A549 (cell line): ENCODE measurements at regions not wholly inside any gene's neighbourhood (a gene's known extent, or its start where the extent isn't known, plus 50 kb on each side); places are given as distances from the start of the nearest gene placed in this dataset.

Experiments
- CTCF ChIP-seq: fragments of >200 bp; sonication (Bioruptor Twin); formaldehyde crosslinking; IDR thresholded peaks from 3 replicates; pipeline ENCODE4 v1.5.1; 2016
- HDAC2 ChIP-seq: fragments of 200-600 bp; sonication (generic); IDR thresholded peaks from 2 replicates; pipeline ENCODE4 v1.6.1; 2016
- HOXA7 ChIP-seq: fragments of 250-450 bp; sonication (Bioruptor Pico); IDR thresholded peaks from 2 replicates; pipeline ENCODE4 v1.5.0; 2020; ENCODE audit warnings: mild to moderate bottlenecking, moderate library complexity
- MYC ChIP-seq: IDR thresholded peaks from 2 replicates; pipeline ENCODE4 v1.6.1; 2012; ENCODE audit warnings: mild to moderate bottlenecking, inconsistent platforms, low read length, improper control_type of control experiment, borderline replicate concordance
- SMC3 ChIP-seq: fragments of >200 bp; sonication (Bioruptor Twin); formaldehyde crosslinking; IDR thresholded peaks from 3 replicates; pipeline ENCODE4 v1.6.1; 2018; ENCODE audit warnings: inconsistent platforms

GRCh38 chr3:117587416-117587815 lies 877.8 kb downstream of the TUSC7 start:
- TF ChIP-seq MYC (no peak), CTCF (no peak), HOXA7 (CRISPR knock-in tag) (no peak), HDAC2 (no peak), SMC3 (no peak)
